GM18870 (cell line): ENCODE measurements at regions not wholly inside any gene's neighbourhood (a gene's known extent, or its start where the extent isn't known, plus 50 kb on each side); places are given as distances from the start of the nearest gene placed in this dataset.

ENCODE experiments used
- ATAC-seq: cut with Tn5 transposase; IDR thresholded peaks from one replicate; pipeline ENCODE4 v1.9.1; 2021; ENCODE audit warnings: moderate library complexity; ENCODE audit not compliant: unreplicated experiment

DNA sequence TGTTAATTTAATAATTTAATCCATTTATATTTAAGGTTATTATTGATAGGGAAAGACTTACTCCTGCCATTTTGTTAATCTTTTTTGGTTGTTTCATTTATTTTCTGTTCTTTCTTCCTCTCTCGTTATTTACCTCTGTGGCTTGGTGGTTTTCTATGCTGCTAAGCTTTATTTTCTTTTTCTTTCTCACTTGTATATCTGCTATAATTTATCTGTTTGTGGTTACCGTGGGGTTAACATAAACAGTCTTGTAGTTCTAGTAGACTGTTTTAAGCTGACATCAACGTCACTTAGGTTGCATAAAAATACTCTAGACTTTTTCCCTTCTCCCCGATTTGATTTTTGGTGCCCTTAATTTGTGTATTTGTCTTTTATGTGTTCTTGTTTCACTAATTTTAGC is 381.3 kb upstream of the SPTLC3 start:
- no peak for ATAC-seq

DNA sequence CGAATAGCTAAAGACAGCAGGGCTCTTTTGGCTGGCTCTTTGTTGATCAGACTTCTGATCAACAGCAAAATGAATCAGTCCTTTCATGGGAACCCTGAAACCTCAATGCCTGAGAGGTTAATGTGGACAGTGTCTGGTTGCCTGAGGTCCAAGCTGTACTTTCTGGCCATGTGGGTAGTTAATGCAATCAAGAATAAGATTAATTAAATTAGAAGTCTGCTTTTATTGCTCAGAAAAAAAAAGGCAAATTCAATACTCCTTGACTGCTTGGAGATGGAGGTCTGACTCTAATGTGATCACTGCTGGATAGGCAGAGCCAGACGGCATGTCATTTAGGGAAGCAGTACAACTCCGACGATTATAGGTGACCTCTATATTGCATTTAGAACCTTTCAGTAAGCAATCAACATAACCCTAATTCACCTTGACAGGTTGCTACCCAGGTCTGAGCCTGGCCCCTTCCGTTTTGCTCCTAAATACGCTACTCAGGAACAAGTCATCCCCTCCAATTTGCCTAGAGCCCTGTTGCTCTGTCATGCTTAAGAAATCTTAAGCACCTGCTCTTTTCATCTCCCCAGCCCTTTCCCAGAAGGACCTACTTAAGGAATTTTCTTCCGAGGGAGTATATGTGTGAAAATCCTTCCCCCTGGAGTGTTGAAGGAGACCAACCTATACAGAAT is 370.0 kb upstream of the SPTLC3 start:
- no peak for ATAC-seq

DNA sequence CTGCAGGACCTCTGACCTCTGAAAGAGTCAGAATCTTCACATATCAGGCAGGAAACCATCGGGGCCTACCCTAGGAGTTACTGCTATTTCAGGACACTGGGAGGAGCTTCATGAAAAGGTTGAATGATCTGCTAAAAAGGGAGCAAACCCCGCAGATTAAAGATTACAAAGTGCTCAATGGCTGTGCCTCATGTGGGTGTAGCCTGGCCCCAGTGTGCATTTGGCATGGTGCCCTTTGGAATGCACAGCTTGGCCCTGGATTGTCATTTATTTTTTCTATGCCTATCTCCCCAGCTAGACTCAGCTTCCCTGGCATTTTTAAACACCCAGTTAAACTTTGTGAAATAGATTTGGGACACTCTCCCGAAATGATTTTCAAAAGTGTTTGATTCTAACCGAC is 368.5 kb upstream of the SPTLC3 start:
- no peak for ATAC-seq

DNA sequence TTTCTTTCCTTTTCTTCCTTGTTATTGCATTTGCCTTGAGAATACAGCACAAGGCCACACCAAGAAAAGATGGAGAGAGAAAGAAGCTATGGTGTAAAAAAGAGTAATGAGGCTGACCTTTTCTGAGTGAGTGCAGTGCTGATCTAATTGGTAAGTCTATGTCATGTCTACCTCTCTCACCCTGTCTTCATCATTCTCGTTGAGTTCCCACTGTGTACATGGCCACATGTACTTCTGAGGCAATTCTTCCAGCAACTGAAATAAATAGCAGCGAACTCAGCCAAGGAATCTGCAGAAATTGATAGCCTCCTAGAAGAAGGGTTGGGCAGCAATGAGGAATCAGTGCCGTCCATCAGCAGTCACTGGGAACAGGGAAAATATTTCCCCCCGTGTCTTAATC is 367.2 kb upstream of the SPTLC3 start:
- ATAC-seq: no peak

DNA sequence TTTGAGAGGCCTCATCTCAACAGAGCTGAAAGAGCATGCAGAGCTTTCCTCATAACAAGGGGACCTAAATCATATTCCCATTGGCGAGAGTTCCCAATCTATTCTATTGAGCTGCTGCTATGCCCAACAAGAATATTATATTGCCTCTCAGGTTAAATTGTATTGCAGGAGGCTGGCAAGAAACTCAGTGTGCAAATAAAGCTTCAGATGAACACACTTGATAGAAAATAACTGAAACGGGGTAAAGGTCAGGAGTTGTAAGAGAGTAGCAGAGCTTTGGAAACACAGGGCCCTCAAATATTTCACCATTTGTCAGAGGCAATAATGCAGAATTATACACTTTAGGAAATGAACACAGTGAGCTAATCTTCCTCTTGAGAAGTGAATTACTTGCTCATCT is 364.3 kb upstream of the SPTLC3 start:
- no peak for ATAC-seq

DNA sequence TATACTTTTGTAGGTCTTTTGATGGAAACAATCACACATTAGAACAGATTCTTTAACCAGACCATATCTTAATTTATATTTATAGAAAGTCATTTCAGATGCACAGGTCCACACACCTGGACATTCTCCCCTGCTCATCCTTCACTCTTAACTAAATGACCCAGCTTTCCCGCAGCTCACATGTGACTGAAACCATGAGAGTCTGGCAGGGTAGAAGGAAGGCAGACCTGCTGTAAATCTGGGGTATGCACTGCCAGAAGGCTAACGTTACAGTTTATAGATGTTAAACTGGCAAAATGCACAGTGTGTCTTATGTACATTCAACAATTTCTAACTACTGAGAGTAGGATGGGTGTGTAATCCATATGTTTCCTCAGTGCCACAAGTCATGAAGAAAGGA is 359.5 kb upstream of the SPTLC3 start:
- no peak for ATAC-seq

DNA sequence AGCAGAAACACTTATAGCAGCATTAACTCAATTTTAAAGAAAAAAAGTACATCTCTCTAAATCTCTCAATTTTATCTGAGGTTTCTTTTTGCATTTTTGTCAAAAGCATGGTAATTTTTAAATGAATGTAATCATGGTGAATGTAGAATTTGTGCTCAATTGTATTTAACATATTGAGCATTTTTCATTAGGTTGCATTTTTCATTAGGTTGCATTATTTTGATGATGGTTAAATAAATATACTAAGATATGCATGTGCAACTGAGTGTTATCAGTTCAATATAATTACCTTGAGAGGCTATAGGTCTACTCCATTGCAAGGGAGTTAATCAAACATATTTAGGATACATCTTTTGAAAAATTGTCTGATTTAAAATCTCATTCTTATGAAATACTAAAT is 355.1 kb upstream of the SPTLC3 start:
- no peak for ATAC-seq

DNA sequence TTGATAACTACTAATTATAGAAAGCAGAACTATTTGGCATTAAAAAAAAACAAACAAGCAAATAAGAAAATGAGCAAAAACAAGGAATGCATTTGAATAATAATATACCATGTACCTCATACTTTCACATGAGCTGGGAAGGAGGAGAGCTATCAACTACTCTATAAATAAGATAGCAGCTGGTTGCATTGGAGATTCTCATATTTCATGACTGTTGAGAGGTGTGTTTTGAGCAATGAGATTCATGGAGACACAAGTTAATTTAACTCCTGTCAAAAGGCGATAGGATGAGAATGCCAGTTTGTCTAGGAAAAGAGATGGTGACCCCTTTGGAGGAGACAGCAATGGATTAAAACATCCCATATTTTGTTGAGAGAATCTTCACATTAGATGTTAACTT is 348.8 kb upstream of the SPTLC3 start:
- no peak for ATAC-seq

DNA sequence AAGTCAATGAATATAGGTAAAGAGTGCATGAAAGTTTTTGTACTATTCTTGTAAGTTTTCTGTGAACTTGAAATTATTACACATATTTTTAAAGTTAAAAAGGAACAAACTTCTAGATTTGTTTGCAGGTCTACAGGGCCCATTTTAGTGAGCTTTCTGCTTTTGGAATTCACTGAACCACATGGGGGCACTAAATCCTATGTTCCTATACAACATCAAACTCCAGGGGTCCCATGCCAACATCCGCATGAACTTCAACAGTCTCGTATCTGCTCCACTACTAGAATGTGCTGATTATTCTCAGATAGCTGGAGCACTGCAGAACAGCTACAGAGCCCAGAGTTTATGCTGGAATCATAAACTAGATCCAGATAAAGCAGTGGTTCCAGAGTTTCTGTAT is 347.9 kb upstream of the SPTLC3 start:
- ATAC-seq: no peak

DNA sequence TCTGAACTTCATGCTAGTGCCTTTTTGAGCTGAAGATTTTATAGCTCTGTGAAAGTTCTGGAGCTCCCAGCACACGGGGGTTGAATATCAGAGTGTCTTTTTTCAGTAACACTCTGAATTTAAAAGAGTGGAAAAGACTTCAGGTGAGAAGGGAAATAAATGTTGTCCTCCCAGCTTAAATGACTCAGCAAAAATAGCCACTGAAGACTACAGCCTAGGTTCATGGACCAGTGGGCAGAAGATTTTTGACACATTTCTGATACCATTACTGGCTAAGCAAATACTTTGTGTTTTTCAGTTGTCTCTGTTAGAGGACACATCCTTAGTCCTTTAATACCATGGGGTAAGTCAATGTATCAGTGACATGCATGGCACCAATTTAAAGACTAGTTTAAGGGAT is 338.5 kb upstream of the SPTLC3 start:
- no peak for ATAC-seq

DNA sequence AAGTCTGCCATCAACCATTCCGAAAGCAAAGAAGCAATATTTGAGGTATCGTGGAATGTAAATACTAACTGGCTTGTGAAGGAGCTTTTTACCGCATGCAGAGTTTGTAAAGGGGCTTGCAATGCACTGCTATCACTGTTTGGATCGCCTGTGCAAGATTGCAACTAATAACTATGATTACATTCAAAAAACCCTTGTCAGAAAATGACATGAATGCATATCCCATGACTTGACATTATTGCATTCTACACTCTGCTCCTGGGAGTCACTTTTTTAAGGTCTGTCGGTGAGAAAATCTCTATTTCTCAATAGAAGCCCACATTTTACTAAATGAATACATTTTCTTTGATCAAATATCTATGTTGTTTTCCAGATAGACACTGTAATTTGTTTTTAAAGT is 335.4 kb upstream of the SPTLC3 start:
- ATAC-seq: no peak

DNA sequence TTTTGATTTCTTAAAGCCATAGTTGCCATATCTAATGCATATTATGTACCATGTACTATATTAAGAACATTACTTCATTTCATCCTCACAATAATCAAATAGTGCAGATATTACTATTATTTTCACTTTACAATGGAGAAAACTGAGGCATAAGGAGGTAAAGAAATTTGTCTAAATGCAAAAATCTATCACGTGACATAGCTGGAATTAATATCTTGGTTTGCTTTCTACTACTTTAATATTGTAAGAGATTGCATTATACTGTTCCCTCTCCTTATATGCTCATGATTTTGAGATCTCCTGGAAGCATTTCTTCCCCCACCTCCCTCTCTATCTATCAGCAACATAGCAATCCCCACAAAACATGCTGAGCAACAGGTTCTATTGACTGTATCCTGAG is 330.8 kb upstream of the SPTLC3 start:
- no peak for ATAC-seq

DNA sequence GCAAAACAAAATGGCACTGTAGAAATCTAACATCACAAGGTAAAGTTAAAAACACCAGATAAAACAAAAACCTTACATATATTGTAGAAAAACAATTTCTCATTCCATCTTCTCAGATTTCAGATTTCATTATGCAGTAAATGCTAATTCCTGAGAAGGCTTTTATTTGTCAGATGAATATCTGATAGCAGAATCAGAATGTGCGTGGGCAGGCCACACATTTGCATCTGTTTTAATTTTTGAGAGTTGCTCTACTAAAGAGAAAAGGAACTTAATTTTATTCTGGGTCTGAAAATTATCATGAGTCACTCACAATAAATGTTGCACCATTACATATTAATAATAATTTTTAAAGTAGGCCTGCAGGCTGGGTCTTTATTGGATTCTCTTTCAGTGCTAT is 329.3 kb upstream of the SPTLC3 start:
- no peak for ATAC-seq

DNA sequence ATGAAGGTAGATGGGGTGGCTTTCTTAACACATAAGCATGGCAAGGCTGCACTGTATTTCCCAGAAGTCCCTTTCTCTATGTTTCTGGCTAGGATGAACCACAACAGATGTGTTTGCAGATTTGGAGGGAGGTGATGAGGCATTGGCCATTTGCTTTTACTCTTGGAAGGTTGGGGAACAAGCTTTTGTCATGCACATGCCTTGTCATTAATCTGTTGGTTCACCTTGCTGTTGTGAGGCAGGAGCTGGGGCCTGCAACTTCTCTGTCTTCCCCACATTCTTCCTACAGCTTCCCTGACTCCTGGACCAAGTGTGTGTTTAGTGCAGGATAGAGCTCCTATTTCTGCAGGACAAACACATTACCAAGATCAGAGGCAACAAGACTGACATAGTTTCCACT is 326.2 kb upstream of the SPTLC3 start:
- ATAC-seq: no peak

DNA sequence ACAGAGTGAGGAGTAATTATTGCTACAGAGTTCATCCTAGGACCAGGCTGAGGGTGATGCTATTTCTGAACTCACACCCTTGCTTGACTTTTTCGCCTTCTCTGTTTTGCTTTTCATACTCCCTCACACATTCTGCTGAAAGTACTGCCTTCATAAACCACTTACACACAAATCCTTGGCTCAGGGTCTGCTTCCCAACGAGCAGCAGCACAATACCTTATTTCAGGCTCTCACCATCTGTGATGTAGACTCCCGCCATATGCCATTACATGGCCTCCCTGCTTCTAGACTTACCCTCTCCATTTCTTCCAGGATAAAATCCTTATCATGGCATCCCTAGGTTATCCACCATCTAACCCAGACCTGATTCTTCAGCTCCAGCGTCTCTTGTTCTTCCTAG is 321.3 kb upstream of the SPTLC3 start:
- no peak for ATAC-seq

DNA sequence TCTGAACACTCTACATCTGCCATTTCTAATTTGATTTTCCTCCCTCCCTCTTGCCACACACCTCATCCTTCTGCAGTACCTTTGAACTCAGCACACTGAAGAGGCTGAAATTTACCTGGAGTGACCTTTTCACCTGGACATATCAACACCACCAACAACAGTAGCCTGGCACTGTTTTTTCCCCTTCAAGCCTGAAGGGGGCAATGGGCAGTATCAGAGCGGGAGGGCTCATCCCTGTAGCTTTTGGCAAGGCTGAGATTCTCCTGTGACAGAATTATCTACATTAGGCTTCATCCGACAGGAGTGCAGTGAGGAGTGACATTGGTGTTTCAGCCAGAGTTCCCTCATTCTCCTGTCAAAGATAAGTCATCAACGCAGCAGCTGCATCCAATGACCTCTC is 312.8 kb upstream of the SPTLC3 start:
- ATAC-seq: no peak

DNA sequence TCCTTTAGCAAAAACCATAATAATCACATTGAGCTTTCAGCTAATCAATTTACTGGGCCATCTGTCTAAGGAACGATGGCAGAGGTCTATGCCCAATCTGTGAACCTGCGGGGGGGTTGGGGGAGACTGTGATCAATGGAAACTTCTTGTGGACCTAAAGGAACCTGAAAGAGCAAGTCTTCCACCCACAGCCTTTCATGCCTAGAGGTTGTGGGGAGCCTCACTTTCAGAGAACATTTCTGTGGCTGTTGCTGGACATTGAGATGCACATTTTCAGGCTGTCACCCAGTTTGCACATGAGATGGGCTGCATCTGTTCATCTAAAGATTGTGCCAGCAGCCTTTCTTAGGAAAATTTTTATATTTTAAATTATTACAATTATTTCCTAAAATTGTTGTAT is 310.0 kb upstream of the SPTLC3 start:
- ATAC-seq: no peak

DNA sequence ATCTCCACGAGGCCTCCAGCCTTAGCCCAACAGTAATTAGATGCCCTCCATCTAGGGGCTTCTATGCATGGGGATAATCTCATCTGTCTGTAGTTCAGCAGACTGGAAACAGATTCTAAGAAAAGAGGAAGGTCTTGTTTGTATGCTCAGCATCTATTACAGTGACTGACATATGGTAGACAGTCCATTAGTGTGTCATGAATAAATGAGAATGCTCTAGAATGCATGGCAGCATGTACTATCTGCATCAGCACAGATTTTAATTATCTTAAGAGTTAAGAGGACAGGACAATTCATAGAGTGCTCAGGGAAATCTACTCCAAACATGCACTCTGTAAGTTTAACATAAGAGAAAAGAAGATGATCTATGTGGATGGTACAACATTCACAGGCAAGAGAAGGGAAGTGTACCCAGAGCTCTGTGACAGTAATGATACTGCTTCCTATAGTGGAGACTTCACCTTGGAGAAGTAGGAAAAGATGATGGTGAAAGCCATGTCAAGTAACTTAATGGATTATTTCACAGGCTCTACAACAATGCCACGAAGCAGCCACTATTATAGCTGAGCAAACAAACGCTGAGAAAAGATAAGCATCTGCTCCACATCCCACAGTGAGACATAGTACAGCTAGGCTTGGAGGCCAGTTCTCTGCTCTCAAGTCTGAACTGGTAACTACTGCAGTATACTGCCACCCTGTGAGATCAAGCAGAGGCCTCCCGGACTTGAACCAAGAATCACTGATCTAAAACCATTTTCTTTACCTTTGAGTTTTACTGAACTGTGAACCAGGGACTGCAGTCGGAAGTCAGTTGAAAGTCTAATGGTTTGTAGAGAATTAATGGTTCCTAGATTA is 309.2 kb upstream of the SPTLC3 start:
- ATAC-seq: no peak

DNA sequence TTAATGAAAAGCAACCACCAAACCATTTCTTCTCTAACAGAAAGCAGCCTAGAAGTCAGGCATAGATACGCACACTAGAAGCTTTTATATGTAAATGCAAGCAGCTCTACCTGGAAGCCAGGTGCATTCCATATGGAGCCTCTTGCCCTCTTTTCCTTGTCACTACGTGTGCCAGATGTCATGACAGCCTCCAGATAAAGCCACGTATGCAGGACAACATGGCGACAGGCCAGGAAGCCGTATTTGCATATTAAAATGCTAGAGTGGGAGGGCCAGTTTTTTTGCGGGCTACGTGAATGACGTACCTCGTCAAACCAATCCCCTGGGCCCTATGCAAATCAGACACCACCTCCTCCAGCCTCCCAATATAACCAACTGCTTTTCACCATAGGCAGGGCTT is 308.1 kb upstream of the SPTLC3 start:
- no peak for ATAC-seq

DNA sequence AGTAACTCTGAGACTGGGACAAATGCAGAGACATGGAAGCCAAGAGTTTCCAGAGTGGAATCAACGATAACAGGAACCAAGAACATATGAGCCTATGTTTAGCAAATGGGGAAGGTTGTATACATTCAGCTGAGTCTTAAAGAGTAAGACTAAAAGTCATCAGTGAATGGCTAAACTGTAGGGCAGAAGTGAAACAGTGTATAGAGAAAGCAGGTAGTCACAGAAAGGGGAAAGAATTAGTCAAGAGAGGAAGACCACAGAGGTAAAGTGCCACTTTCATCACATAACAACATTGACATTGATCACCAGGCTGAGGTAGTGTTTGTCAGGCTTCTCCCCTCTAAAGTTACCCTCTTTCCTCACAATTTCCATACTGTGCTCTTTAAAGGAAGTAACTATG is 306.5 kb upstream of the SPTLC3 start:
- no peak for ATAC-seq

DNA sequence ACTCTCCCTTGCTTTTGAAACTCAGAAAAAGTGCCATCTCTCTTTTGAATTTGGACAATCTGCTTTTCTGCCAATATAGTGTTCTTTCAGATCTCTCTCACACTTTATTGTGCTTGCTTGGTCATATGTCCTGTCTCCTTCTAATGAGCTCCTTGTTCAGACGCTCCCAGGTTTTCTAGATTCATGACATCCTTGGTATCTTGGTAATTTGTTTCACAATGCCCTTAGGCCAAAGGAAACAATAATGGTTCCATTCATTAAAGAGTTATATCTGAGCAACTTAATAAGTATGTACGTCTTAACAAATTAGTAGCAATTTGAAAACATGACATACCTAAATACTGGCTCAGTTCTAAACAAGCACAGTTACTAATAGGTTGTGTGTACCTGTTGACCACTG is 293.4 kb upstream of the SPTLC3 start:
- ATAC-seq: no peak

DNA sequence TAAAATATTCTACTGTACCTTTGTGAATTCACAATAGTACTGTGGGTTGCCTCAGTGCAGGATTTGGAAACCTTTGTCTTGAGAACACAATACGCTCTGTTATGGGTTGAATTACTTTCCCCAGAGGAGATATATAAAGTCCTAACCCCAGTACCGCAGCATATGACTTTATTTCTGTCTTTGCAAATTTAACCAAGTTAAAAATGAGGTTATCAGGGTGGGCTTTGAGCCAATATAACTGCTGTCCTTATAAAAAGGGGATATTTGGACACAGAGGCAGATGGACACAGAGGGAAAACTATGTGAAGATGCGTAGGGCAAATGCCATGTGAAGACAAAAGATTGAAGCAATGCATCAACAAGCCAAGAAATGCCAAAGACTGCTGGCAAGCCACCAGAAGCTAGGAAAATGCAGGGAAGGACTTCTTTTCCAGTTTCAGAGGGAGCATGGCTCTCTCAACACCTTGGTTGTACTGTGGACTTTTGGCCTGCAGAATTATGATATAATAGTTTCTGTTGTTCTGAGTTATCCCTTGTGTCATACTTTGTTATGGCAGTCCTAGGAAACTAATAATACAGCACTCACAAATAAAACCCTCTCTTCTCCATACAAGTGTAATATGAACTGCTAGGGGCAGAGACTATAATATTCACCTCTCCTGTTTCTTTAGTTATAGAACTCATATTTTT is 292.6 kb upstream of the SPTLC3 start:
- no peak for ATAC-seq
